Liver (tissue), 8 donors: ENCODE measurements at regions not wholly inside any gene's neighbourhood (a gene's known extent, or its start where the extent isn't known, plus 50 kb on each side); places are given as distances from the start of the nearest gene placed in this dataset.

ENCODE experiments used
- DNase-seq: peaks from one replicate; pipeline ENCODE4 v3.0.0-alpha.2; 2017; ENCODE audit warnings: low spot score
- H3K27ac ChIP-seq, 2 donors: one replicate each; pipeline ENCODE4 v1.7.0; 2013; ENCODE audit warnings: inconsistent platforms in 2 of 2, low read length in 2 of 2, control low read depth in 1 of 2, low read depth in 1 of 2, mild to moderate bottlenecking in 1 of 2
- H3K27me3 ChIP-seq, 4 donors: one replicate each; pipeline versions ENCODE4 v1.6.1 to v1.7.0; 2013; ENCODE audit warnings: low read length in 3 of 4, inconsistent platforms in 1 of 4, mild to moderate bottlenecking in 1 of 4, moderate library complexity in 1 of 4; ENCODE audit not compliant: control insufficient read depth in 4 of 4, insufficient read depth in 4 of 4
- H3K36me3 ChIP-seq, 4 donors: one replicate each; pipeline versions ENCODE4 v1.6.1 to v1.7.0; 2013; ENCODE audit warnings: low read length in 3 of 4, mild to moderate bottlenecking in 3 of 4, low read depth in 1 of 4, moderate library complexity in 1 of 4; ENCODE audit not compliant: control insufficient read depth in 4 of 4, insufficient read depth in 3 of 4
- H3K4me1 ChIP-seq, 4 donors: one replicate each; pipeline versions ENCODE4 v1.6.1 to v1.7.0; 2013; ENCODE audit warnings: low read length in 3 of 4, mild to moderate bottlenecking in 3 of 4, moderate library complexity in 1 of 4; ENCODE audit not compliant: control insufficient read depth in 4 of 4, insufficient read depth in 4 of 4
- H3K4me3 ChIP-seq, 3 donors: one replicate each; pipeline versions ENCODE4 v1.6.1 to v1.7.0; 2013; ENCODE audit warnings: low read length in 3 of 3, control low read depth in 1 of 3, low read depth in 1 of 3, mild to moderate bottlenecking in 1 of 3
- H3K9ac ChIP-seq, 2 donors: one replicate each; pipeline ENCODE4 v1.7.0; 2013; ENCODE audit warnings: low read length in 2 of 2, mild to moderate bottlenecking in 2 of 2, moderate library complexity in 2 of 2, control low read depth in 1 of 2, low read depth in 1 of 2
- H3K9me3 ChIP-seq, 4 donors: one replicate each; pipeline versions ENCODE4 v1.6.1 to v1.7.0; 2013; ENCODE audit warnings: low read length in 3 of 4; ENCODE audit not compliant: control insufficient read depth in 4 of 4
- EGR1 ChIP-seq, 2 donors: IDR thresholded peaks; 2 replicates each; pipeline ENCODE4 v1.6.1; 2016 to 2018; ENCODE audit warnings: antibody characterized with exemption in 2 of 2, low read depth in 2 of 2
- FOXA1 ChIP-seq: IDR thresholded peaks from 2 replicates; pipeline ENCODE4 v1.6.1; 2016; ENCODE audit warnings: antibody characterized with exemption
- FOXA2 ChIP-seq: IDR thresholded peaks from 2 replicates; pipeline ENCODE4 v1.6.1; 2016; ENCODE audit warnings: antibody characterized with exemption
- GABPA ChIP-seq, 2 donors: IDR thresholded peaks in 1 of 2; conservative IDR thresholded peaks in 1 of 2; 2 replicates each; pipeline ENCODE4 v1.6.1; 2016; ENCODE audit warnings: antibody characterized with exemption in 2 of 2, mild to moderate bottlenecking in 1 of 2, moderate library complexity in 1 of 2
- HNF4A ChIP-seq, 2 donors: conservative IDR thresholded peaks; 2 replicates each; pipeline ENCODE4 v1.6.1; 2016; ENCODE audit warnings: antibody characterized with exemption in 2 of 2, mild to moderate bottlenecking in 2 of 2
- HNF4G ChIP-seq: IDR thresholded peaks from 2 replicates; pipeline ENCODE4 v1.6.1; 2016; ENCODE audit warnings: antibody characterized with exemption
- JUND ChIP-seq, 2 donors: IDR thresholded peaks; 2 replicates each; pipeline ENCODE4 v1.6.1; 2016; ENCODE audit warnings: antibody characterized with exemption in 2 of 2
- NR2F2 ChIP-seq: IDR thresholded peaks from 2 replicates; pipeline ENCODE4 v1.6.1; 2016; ENCODE audit warnings: antibody characterized with exemption
- RXRA ChIP-seq, 2 donors: IDR thresholded peaks; 2 replicates each; pipeline ENCODE4 v1.6.1; 2017 to 2018; ENCODE audit warnings: antibody characterized with exemption in 2 of 2, mild to moderate bottlenecking in 1 of 2
- SP1 ChIP-seq: IDR thresholded peaks from 2 replicates; pipeline ENCODE4 v1.6.1; 2018; ENCODE audit warnings: antibody characterized with exemption, mild to moderate bottlenecking
- TAF1 ChIP-seq: conservative IDR thresholded peaks from 2 replicates; pipeline ENCODE4 v1.6.1; 2016; ENCODE audit warnings: antibody characterized with exemption, mild to moderate bottlenecking
- YY1 ChIP-seq: IDR thresholded peaks from 2 replicates; pipeline ENCODE4 v1.6.1; 2016; ENCODE audit warnings: antibody characterized with exemption, mild to moderate bottlenecking
- WGBS: extraction: QIAGEN DNeasy Blood & Tissue Kit; methylation state at CpG from one replicate; pipeline ENCODE4 v1.1.7; 2013; 5-methylcytosine and 5-hydroxymethylcytosine counted together
- TF ChIP-seq, protein P1 (sequence below): fragments of 150-350 bp; IDR thresholded peaks from 2 replicates; pipeline ENCODE4 v1.5.1; 2017; ENCODE audit warnings: improper control_type of control experiment, low read depth, low read length; ENCODE audit not compliant: missing input control
- TF ChIP-seq, protein P2 (sequence below): IDR thresholded peaks from 2 replicates; pipeline ENCODE4 v1.6.1; 2016; ENCODE audit warnings: antibody characterized with exemption
- TF ChIP-seq, protein P3 (sequence below): IDR thresholded peaks from 2 replicates; pipeline ENCODE4 v1.6.1; 2016; ENCODE audit warnings: antibody characterized with exemption
- TF ChIP-seq, protein P4 (sequence below): IDR thresholded peaks from 2 replicates; pipeline ENCODE4 v1.6.1; 2016; ENCODE audit warnings: antibody characterized with exemption, mild to moderate bottlenecking
- donor health status: healthy.
- donor health status: healthy.
- donor health status: healthy.
- donor health status: healthy.
- donor health status: healthy.

- no peak for TF ChIP-seq FOXA2
- no peak for TF ChIP-seq NR2F2
- no peak for TF ChIP-seq TAF1
- TF ChIP-seq FOXA1, result no peak
- TF ChIP-seq SP1, result no peak
- TF ChIP-seq EGR1 (IDR thresholded peaks at IDR 0.05; ENCODE audit: low read depth in 2 of 2), result no peak
These were observed 223.7 kb downstream of the KCNRG start (continued) for GRCh38 chr13:50238922-50239321.

DNA sequence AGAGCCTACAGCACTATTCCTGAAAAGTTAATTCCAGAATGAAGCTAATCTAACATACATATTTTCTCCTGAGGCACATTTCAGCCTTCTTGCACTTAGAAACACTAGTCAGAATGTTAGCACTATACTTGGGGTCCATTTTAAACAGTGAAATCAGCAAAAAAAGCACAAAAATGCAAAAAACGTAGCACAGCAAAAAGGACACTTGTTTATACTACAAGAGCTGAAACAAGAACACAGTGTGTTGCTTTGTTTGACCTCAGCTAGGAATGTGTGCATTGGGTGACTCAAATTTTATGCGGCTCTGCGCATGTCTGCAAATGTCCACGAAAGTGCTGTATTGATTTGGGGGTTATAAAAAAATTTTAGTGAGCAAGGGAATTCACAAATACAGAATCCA lies 226.2 kb downstream of the KCNRG start:
- no peak for DNase-seq
- WGBS, result 86% methylated on average over 4 of the region's 4 CpGs

DNA sequence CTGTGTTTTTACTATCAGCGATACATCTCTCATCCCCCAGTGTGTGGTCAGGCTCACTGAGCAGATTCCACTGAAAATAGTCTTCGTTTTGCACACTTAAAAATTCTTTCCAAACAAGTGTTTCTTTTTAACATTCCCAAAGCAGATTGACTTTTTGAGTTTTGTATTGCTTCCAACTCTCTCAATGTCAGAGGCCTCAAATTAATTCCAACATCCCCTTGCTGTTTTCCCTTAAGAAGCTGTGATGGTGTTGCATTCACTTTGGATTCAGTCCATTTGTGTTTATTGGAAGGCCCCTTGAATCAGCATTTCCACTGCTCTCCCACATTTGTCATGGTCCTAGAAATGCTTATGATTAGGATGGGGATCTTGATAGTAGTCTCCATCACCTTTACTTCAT lies 228.7 kb downstream of the KCNRG start:
- H3K9me3 ChIP-seq, result no peaks in the 10 kb centered on the region
- H3K4me1 ChIP-seq, result no peaks in the 10 kb centered on the region
- no peak overlapping the region for H3K4me3 ChIP-seq
- H3K36me3 ChIP-seq, result no peaks in the 10 kb centered on the region
- no peak overlapping the region for H3K27ac ChIP-seq
- no peak overlapping the region for H3K9ac ChIP-seq
- TF ChIP-seq, protein P1, sequence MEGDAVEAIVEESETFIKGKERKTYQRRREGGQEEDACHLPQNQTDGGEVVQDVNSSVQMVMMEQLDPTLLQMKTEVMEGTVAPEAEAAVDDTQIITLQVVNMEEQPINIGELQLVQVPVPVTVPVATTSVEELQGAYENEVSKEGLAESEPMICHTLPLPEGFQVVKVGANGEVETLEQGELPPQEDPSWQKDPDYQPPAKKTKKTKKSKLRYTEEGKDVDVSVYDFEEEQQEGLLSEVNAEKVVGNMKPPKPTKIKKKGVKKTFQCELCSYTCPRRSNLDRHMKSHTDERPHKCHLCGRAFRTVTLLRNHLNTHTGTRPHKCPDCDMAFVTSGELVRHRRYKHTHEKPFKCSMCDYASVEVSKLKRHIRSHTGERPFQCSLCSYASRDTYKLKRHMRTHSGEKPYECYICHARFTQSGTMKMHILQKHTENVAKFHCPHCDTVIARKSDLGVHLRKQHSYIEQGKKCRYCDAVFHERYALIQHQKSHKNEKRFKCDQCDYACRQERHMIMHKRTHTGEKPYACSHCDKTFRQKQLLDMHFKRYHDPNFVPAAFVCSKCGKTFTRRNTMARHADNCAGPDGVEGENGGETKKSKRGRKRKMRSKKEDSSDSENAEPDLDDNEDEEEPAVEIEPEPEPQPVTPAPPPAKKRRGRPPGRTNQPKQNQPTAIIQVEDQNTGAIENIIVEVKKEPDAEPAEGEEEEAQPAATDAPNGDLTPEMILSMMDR, result no peak
- TF ChIP-seq, protein P2, sequence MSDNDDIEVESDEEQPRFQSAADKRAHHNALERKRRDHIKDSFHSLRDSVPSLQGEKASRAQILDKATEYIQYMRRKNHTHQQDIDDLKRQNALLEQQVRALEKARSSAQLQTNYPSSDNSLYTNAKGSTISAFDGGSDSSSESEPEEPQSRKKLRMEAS, result no peak
- TF ChIP-seq FOXA2, result no peak
- TF ChIP-seq FOXA1, result no peak
- TF ChIP-seq RXRA (IDR thresholded peaks at IDR 0.05), result no peak
- TF ChIP-seq SP1, result no peak
- no peak for TF ChIP-seq HNF4A (conservative IDR thresholded peaks at IDR 0.05)
- TF ChIP-seq GABPA (IDR thresholded peaks at IDR 0.05 in 1 of 2, conservative IDR thresholded peaks at IDR 0.05 in 1 of 2), result no peak
- TF ChIP-seq, protein P3, sequence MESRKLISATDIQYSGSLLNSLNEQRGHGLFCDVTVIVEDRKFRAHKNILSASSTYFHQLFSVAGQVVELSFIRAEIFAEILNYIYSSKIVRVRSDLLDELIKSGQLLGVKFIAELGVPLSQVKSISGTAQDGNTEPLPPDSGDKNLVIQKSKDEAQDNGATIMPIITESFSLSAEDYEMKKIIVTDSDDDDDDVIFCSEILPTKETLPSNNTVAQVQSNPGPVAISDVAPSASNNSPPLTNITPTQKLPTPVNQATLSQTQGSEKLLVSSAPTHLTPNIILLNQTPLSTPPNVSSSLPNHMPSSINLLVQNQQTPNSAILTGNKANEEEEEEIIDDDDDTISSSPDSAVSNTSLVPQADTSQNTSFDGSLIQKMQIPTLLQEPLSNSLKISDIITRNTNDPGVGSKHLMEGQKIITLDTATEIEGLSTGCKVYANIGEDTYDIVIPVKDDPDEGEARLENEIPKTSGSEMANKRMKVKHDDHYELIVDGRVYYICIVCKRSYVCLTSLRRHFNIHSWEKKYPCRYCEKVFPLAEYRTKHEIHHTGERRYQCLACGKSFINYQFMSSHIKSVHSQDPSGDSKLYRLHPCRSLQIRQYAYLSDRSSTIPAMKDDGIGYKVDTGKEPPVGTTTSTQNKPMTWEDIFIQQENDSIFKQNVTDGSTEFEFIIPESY, result no peak
- no peak for TF ChIP-seq YY1
- no peak for TF ChIP-seq EGR1 (IDR thresholded peaks at IDR 0.05; ENCODE audit: low read depth in 2 of 2)
- TF ChIP-seq JUND (IDR thresholded peaks at IDR 0.05), result no peak
- TF ChIP-seq TAF1, result no peak
- 96% methylated on average over 2 of the region's 2 CpGs for WGBS
- DNase-seq, result no peak
- H3K27me3 ChIP-seq, result no peaks in the 10 kb centered on the region

More for the DNA sequence above, 226.2 kb downstream of the KCNRG start:
- H3K4me3 ChIP-seq, result no peak overlapping the region
- TF ChIP-seq NR2F2 (no peak), TAF1 (no peak), RXRA (IDR thresholded peaks at IDR 0.05) (no peak), FOXA2 (no peak), GABPA (IDR thresholded peaks at IDR 0.05 in 1 of 2, conservative IDR thresholded peaks at IDR 0.05 in 1 of 2) (no peak), SP1 (no peak), EGR1 (IDR thresholded peaks at IDR 0.05; ENCODE audit: low read depth in 2 of 2) (no peak), HNF4G (no peak), JUND (IDR thresholded peaks at IDR 0.05) (no peak), HNF4A (conservative IDR thresholded peaks at IDR 0.05) (no peak)
- TF ChIP-seq, protein P2, result no peak
- TF ChIP-seq, protein P1, result no peak
- TF ChIP-seq, protein P4, sequence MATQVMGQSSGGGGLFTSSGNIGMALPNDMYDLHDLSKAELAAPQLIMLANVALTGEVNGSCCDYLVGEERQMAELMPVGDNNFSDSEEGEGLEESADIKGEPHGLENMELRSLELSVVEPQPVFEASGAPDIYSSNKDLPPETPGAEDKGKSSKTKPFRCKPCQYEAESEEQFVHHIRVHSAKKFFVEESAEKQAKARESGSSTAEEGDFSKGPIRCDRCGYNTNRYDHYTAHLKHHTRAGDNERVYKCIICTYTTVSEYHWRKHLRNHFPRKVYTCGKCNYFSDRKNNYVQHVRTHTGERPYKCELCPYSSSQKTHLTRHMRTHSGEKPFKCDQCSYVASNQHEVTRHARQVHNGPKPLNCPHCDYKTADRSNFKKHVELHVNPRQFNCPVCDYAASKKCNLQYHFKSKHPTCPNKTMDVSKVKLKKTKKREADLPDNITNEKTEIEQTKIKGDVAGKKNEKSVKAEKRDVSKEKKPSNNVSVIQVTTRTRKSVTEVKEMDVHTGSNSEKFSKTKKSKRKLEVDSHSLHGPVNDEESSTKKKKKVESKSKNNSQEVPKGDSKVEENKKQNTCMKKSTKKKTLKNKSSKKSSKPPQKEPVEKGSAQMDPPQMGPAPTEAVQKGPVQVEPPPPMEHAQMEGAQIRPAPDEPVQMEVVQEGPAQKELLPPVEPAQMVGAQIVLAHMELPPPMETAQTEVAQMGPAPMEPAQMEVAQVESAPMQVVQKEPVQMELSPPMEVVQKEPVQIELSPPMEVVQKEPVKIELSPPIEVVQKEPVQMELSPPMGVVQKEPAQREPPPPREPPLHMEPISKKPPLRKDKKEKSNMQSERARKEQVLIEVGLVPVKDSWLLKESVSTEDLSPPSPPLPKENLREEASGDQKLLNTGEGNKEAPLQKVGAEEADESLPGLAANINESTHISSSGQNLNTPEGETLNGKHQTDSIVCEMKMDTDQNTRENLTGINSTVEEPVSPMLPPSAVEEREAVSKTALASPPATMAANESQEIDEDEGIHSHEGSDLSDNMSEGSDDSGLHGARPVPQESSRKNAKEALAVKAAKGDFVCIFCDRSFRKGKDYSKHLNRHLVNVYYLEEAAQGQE, result no peak
- no peaks in the 10 kb centered on the region for H3K4me1 ChIP-seq
- H3K27ac ChIP-seq, result no peak overlapping the region
- no peaks in the 10 kb centered on the region for H3K9me3 ChIP-seq
- H3K36me3 ChIP-seq, result no peaks in the 10 kb centered on the region
- H3K27me3 ChIP-seq, result no peaks in the 10 kb centered on the region
- H3K9ac ChIP-seq, result no peak overlapping the region
